ENCODE measurements at regions not wholly inside any gene's neighbourhood (a gene's known extent, or its start where the extent isn't known, plus 50 kb on each side); places are given as distances from the start of the nearest gene placed in this dataset.

- TF ChIP-seq POLR2AphosphoS5 (IDR thresholded peaks at IDR 0.05; ENCODE audit: low read depth, low read length) (no peak), SIN3A (IDR thresholded peaks at IDR 0.05; ENCODE audit: borderline replicate concordance, insufficient read depth, low read length) (no peak), TAF1 (IDR thresholded peaks at IDR 0.05; ENCODE audit: borderline replicate concordance, insufficient read depth, low read length) (no peak)
- TF ChIP-seq, protein P1, sequence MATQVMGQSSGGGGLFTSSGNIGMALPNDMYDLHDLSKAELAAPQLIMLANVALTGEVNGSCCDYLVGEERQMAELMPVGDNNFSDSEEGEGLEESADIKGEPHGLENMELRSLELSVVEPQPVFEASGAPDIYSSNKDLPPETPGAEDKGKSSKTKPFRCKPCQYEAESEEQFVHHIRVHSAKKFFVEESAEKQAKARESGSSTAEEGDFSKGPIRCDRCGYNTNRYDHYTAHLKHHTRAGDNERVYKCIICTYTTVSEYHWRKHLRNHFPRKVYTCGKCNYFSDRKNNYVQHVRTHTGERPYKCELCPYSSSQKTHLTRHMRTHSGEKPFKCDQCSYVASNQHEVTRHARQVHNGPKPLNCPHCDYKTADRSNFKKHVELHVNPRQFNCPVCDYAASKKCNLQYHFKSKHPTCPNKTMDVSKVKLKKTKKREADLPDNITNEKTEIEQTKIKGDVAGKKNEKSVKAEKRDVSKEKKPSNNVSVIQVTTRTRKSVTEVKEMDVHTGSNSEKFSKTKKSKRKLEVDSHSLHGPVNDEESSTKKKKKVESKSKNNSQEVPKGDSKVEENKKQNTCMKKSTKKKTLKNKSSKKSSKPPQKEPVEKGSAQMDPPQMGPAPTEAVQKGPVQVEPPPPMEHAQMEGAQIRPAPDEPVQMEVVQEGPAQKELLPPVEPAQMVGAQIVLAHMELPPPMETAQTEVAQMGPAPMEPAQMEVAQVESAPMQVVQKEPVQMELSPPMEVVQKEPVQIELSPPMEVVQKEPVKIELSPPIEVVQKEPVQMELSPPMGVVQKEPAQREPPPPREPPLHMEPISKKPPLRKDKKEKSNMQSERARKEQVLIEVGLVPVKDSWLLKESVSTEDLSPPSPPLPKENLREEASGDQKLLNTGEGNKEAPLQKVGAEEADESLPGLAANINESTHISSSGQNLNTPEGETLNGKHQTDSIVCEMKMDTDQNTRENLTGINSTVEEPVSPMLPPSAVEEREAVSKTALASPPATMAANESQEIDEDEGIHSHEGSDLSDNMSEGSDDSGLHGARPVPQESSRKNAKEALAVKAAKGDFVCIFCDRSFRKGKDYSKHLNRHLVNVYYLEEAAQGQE (IDR thresholded peaks at IDR 0.05; ENCODE audit: insufficient read depth in 1 of 2, low read depth in 2 of 2, low read length in 2 of 2) = no peak
Observed at GRCh38 chr3:86249833-86250232, 741.1 kb downstream of the VGLL3 start.
